ENCODE measurements at regions not wholly inside any gene's neighbourhood (a gene's known extent, or its start where the extent isn't known, plus 50 kb on each side); places are given as distances from the start of the nearest gene placed in this dataset.

DNA sequence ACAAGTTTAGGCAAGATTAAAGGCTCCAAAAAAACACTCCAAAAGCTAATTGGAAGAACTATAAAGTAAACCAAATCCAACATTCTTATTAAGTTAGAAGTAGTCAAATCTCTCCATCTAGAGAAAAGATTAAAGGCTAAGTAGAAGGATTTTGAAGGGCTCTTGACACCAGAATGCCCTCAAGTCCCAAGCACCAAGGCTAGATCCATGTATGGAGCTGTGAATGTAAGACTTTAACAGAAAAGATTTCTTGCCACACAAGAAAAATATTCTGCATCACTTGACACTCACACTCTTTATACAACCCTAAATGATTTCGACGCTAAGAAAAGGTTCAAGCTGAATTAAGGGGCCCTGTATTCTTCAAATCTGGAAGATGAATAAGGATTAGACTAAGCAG, 345.2 kb downstream of the VGLL3 start:
- Histone ChIP-seq H3F3A (ENCODE audit: low read length, unreplicated experiment) (no peaks in the 10 kb centered on the region), H3K9me3 (ENCODE audit: low read length) (no peaks in the 10 kb centered on the region), H4K20me1 (ENCODE audit: low read length) (no peaks in the 10 kb centered on the region), H3K27me3 (ENCODE audit: low read length) (0 out of 2 replicates have a peak, but pooled peaks cover 6% of the 10 kb centered on the region), H3K4me2 (ENCODE audit: low read length) (no peak overlapping the region), H3K36me3 (ENCODE audit: low read depth, low read length) (no peaks in the 10 kb centered on the region), H2AFZ (ENCODE audit: low read length) (no peak overlapping the region), H3K4me3 (ENCODE audit: low read length) (no peak overlapping the region), H3K79me2 (ENCODE audit: low read length) (no peaks in the 10 kb centered on the region), H3K9ac (ENCODE audit: low read length) (no peak overlapping the region), H3K27ac (ENCODE audit: low read length) (no peak overlapping the region), H3K4me1 (ENCODE audit: insufficient read depth, low read length) (no peaks in the 10 kb centered on the region), H3K9me2 (replicated peaks; ENCODE audit: low read length) (no peaks in the 10 kb centered on the region)
- CTCF ChIA-PET = no interaction called here
- POLR2A ChIA-PET (ENCODE audit: unreplicated experiment) = no interaction called here
- no TSS peak for BruUV-seq (replicated peaks)
- TF ChIP-seq, protein P1, sequence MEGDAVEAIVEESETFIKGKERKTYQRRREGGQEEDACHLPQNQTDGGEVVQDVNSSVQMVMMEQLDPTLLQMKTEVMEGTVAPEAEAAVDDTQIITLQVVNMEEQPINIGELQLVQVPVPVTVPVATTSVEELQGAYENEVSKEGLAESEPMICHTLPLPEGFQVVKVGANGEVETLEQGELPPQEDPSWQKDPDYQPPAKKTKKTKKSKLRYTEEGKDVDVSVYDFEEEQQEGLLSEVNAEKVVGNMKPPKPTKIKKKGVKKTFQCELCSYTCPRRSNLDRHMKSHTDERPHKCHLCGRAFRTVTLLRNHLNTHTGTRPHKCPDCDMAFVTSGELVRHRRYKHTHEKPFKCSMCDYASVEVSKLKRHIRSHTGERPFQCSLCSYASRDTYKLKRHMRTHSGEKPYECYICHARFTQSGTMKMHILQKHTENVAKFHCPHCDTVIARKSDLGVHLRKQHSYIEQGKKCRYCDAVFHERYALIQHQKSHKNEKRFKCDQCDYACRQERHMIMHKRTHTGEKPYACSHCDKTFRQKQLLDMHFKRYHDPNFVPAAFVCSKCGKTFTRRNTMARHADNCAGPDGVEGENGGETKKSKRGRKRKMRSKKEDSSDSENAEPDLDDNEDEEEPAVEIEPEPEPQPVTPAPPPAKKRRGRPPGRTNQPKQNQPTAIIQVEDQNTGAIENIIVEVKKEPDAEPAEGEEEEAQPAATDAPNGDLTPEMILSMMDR (conservative IDR thresholded peaks at IDR 0.05; ENCODE audit: low read depth, low read length) = no peak
- TF ChIP-seq EZH2phosphoT487 (IDR thresholded peaks at IDR 0.05; ENCODE audit: borderline replicate concordance, low read length) (no peak), EZH2 (IDR thresholded peaks at IDR 0.05; ENCODE audit: low read length, unreplicated experiment) (no peak)
- ATAC-seq = no peak
- no peak for DNase-seq
- intact Hi-C loops (cut with micrococcal nuclease) = no loop called here

DNA sequence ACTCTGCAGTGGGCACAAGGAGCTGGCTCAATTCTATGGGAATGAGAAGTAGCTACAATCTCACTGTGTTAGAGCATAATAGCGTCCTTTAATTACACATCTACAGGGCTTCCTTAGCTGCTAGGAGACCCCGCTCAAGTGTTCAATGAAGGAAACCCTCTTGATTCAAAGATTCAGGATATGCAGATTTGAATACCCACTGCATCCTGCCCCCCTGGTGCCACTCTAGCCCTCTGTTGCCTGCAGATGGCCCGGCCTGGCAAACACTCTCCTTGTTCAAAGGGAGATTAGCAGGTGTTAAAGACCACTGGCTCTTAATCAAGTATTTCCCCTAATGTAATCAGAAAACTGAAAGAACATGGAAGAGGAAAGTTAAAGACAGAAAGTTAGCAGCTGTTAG, 356.6 kb downstream of the VGLL3 start:
- no peak overlapping the region for H3K4me3 ChIP-seq (ENCODE audit: low read length)
- H3K4me2 ChIP-seq (ENCODE audit: low read length) = no peak overlapping the region
- DNase-seq (no peak), ATAC-seq (no peak)
- no peak overlapping the region for H2AFZ ChIP-seq (ENCODE audit: low read length)
- no peaks in the 10 kb centered on the region for H3K4me1 ChIP-seq (ENCODE audit: insufficient read depth, low read length)
- H3K27me3 ChIP-seq (ENCODE audit: low read length) = peaks cover 2% of the 10 kb centered on the region; the same call in 1 of the 2 replicates
- H3K36me3 ChIP-seq (ENCODE audit: low read depth, low read length) = no peaks in the 10 kb centered on the region
- no peaks in the 10 kb centered on the region for H3K9me3 ChIP-seq (ENCODE audit: low read length)
- H3F3A ChIP-seq (ENCODE audit: low read length, unreplicated experiment) = no peaks in the 10 kb centered on the region
- H3K79me2 ChIP-seq (ENCODE audit: low read length) = no peaks in the 10 kb centered on the region
- H4K20me1 ChIP-seq (ENCODE audit: low read length) = no peaks in the 10 kb centered on the region
- POLR2A ChIA-PET (ENCODE audit: unreplicated experiment) = no interaction called here
- H3K9ac ChIP-seq (ENCODE audit: low read length) = no peak overlapping the region
- CTCF ChIA-PET = no interaction called here
- no TSS peak for BruUV-seq (replicated peaks)
- no peaks in the 10 kb centered on the region for H3K9me2 ChIP-seq (replicated peaks; ENCODE audit: low read length)
- H3K27ac ChIP-seq (ENCODE audit: low read length) = no peak overlapping the region
- TF ChIP-seq, protein P1 (conservative IDR thresholded peaks at IDR 0.05; ENCODE audit: low read depth, low read length) = no peak
- no peak for TF ChIP-seq EZH2phosphoT487 (IDR thresholded peaks at IDR 0.05; ENCODE audit: borderline replicate concordance, low read length)
- TF ChIP-seq EZH2 (IDR thresholded peaks at IDR 0.05; ENCODE audit: low read length, unreplicated experiment) = no peak
- intact Hi-C loops (cut with micrococcal nuclease) = no loop called here

DNA sequence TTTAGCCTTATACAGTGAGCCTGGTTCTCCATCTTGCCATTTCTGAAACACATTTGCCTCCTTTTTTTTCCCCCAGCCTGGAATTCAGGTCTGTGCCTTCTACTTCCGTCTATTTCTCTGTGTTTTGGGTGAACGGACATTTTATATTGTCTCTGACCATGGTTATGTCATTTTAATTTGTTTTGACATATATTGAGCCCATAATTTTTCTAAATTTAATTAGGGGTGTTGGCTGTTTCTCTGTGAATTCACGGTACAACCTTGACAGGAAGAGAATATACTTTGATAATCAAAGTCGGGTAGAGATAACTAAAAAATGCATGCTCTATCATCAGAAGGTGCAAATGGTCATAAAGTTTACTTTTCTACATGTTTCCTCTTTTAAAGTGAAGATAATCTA, 361.4 kb downstream of the VGLL3 start:
- intact Hi-C loops (cut with micrococcal nuclease) = no loop called here
- Histone ChIP-seq H3K36me3 (ENCODE audit: low read depth, low read length) (no peaks in the 10 kb centered on the region), H3K27me3 (ENCODE audit: low read length) (peaks cover 8% of the 10 kb centered on the region; the same call in 1 of the 2 replicates), H3K9ac (ENCODE audit: low read length) (no peak overlapping the region), H3K27ac (ENCODE audit: low read length) (no peak overlapping the region), H2AFZ (ENCODE audit: low read length) (no peak overlapping the region), H3K4me3 (ENCODE audit: low read length) (no peak overlapping the region), H3K9me3 (ENCODE audit: low read length) (no peaks in the 10 kb centered on the region), H3K4me1 (ENCODE audit: insufficient read depth, low read length) (no peaks in the 10 kb centered on the region), H3K9me2 (replicated peaks; ENCODE audit: low read length) (no peaks in the 10 kb centered on the region), H3F3A (ENCODE audit: low read length, unreplicated experiment) (no peaks in the 10 kb centered on the region), H3K79me2 (ENCODE audit: low read length) (no peaks in the 10 kb centered on the region), H4K20me1 (ENCODE audit: low read length) (no peaks in the 10 kb centered on the region), H3K4me2 (ENCODE audit: low read length) (no peak overlapping the region)
- no peak for ATAC-seq
- no peak for DNase-seq
- ChIA-PET CTCF (no interaction called here), POLR2A (ENCODE audit: unreplicated experiment) (no interaction called here)
- TF ChIP-seq, protein P1 (conservative IDR thresholded peaks at IDR 0.05; ENCODE audit: low read depth, low read length) = no peak
- TF ChIP-seq EZH2phosphoT487 (IDR thresholded peaks at IDR 0.05; ENCODE audit: borderline replicate concordance, low read length) = no peak
- TF ChIP-seq EZH2 (IDR thresholded peaks at IDR 0.05; ENCODE audit: low read length, unreplicated experiment) = no peak
- BruUV-seq (replicated peaks) = no TSS peak
